ENCODE measurements at regions not wholly inside any gene's neighbourhood (a gene's known extent, or its start where the extent isn't known, plus 50 kb on each side); places are given as distances from the start of the nearest gene placed in this dataset.

GRCh38 chr1:147095691-147096090, 76.6 kb downstream of the PRKAB2 start:
- no peaks in the 10 kb centered on the region for H4K20me1 ChIP-seq (ENCODE audit: low read length)
- H3K79me2 ChIP-seq (ENCODE audit: low read length) = no peaks in the 10 kb centered on the region
- no peaks in the 10 kb centered on the region for H3K36me3 ChIP-seq (ENCODE audit: low read depth, low read length)
- H3K27ac ChIP-seq (ENCODE audit: low read length) = no peak overlapping the region
- ATAC-seq = no peak
- no peaks in the 10 kb centered on the region for H3K9me3 ChIP-seq (ENCODE audit: low read length)
- intact Hi-C loops (cut with micrococcal nuclease) = no loop called here
- no peak overlapping the region for H2AFZ ChIP-seq (ENCODE audit: low read length)
- no peak overlapping the region for H3K4me2 ChIP-seq (ENCODE audit: low read length)
- POLR2A ChIA-PET (ENCODE audit: unreplicated experiment) = no interaction called here
- no peak overlapping the region for H3K4me3 ChIP-seq (ENCODE audit: low read length)
- H3F3A ChIP-seq (ENCODE audit: low read length, unreplicated experiment) = no peaks in the 10 kb centered on the region
- CTCF ChIA-PET = no interaction called here
- BruUV-seq (replicated peaks) = no TSS peak
- DNase-seq = no peak
- no peaks in the 10 kb centered on the region for H3K27me3 ChIP-seq (ENCODE audit: low read length)
- H3K9me2 ChIP-seq (replicated peaks; ENCODE audit: low read length) = no peaks in the 10 kb centered on the region
- H3K9ac ChIP-seq (ENCODE audit: low read length) = no peak overlapping the region
- peaks cover 21% of the 10 kb centered on the region for H3K4me1 ChIP-seq (ENCODE audit: insufficient read depth, low read length)
- TF ChIP-seq EZH2 (IDR thresholded peaks at IDR 0.05; ENCODE audit: low read length, unreplicated experiment) = no peak
- no peak for TF ChIP-seq CTCF (conservative IDR thresholded peaks at IDR 0.05; ENCODE audit: low read depth, low read length)

GRCh38 chr1:147091801-147092200, 80.5 kb downstream of the PRKAB2 start:
- no peaks in the 10 kb centered on the region for H3F3A ChIP-seq (ENCODE audit: low read length, unreplicated experiment)
- no peaks in the 10 kb centered on the region for H4K20me1 ChIP-seq (ENCODE audit: low read length)
- H3K79me2 ChIP-seq (ENCODE audit: low read length) = no peaks in the 10 kb centered on the region
- no peaks in the 10 kb centered on the region for H3K27me3 ChIP-seq (ENCODE audit: low read length)
- DNase-seq (peak; percentile 80), ATAC-seq (peak; percentile 61; the same call in 1 of the 2 replicates)
- H3K4me2 ChIP-seq (ENCODE audit: low read length) = no peak overlapping the region
- ChIA-PET POLR2A (ENCODE audit: unreplicated experiment) (interaction anchor here (0.6 kb wide), 1 partner anchor 66 kb away, joined by 6 read pairs; no protein-coding TSS in a partner anchor), CTCF (no interaction called here)
- H3K9me3 ChIP-seq (ENCODE audit: low read length) = no peaks in the 10 kb centered on the region; the same call in 1 of the 2 replicates
- no peak overlapping the region for H2AFZ ChIP-seq (ENCODE audit: low read length)
- TF ChIP-seq CTCF (conservative IDR thresholded peaks at IDR 0.05; ENCODE audit: low read depth, low read length) (no peak), EZH2phosphoT487 (IDR thresholded peaks at IDR 0.05; ENCODE audit: borderline replicate concordance, low read length) (no peak), EZH2 (IDR thresholded peaks at IDR 0.05; ENCODE audit: low read length, unreplicated experiment) (no peak)
- H3K9me2 ChIP-seq (replicated peaks; ENCODE audit: low read length) = no peaks in the 10 kb centered on the region
- BruUV-seq (replicated peaks) = no TSS peak
- no peak overlapping the region for H3K4me3 ChIP-seq (ENCODE audit: low read length)
- H3K9ac ChIP-seq (ENCODE audit: low read length) = no peak overlapping the region
- H3K27ac ChIP-seq (ENCODE audit: low read length) = no peak overlapping the region
- intact Hi-C loops (cut with micrococcal nuclease) = no loop called here
- peaks cover 13% of the 10 kb centered on the region for H3K4me1 ChIP-seq (ENCODE audit: insufficient read depth, low read length)
- no peaks in the 10 kb centered on the region for H3K36me3 ChIP-seq (ENCODE audit: low read depth, low read length)

GRCh38 chr1:147089457-147089856, 82.8 kb downstream of the PRKAB2 start:
- Histone ChIP-seq H3K9me3 (ENCODE audit: low read length) (no peaks in the 10 kb centered on the region; the same call in 1 of the 2 replicates), H3F3A (ENCODE audit: low read length, unreplicated experiment) (no peaks in the 10 kb centered on the region), H3K4me3 (ENCODE audit: low read length) (no peak overlapping the region), H3K36me3 (ENCODE audit: low read depth, low read length) (no peaks in the 10 kb centered on the region), H2AFZ (ENCODE audit: low read length) (no peak overlapping the region), H3K9ac (ENCODE audit: low read length) (no peak overlapping the region), H4K20me1 (ENCODE audit: low read length) (no peaks in the 10 kb centered on the region), H3K27ac (ENCODE audit: low read length) (no peak overlapping the region), H3K9me2 (replicated peaks; ENCODE audit: low read length) (no peaks in the 10 kb centered on the region), H3K4me1 (ENCODE audit: insufficient read depth, low read length) (peaks cover 13% of the 10 kb centered on the region), H3K27me3 (ENCODE audit: low read length) (no peaks in the 10 kb centered on the region), H3K79me2 (ENCODE audit: low read length) (no peaks in the 10 kb centered on the region), H3K4me2 (ENCODE audit: low read length) (no peak overlapping the region)
- no TSS peak for BruUV-seq (replicated peaks)
- ChIA-PET POLR2A (ENCODE audit: unreplicated experiment) (no interaction called here), CTCF (no interaction called here)
- no peak for ATAC-seq
- intact Hi-C loops (cut with micrococcal nuclease) = no loop called here
- no peak for DNase-seq
- TF ChIP-seq CTCF (conservative IDR thresholded peaks at IDR 0.05; ENCODE audit: low read depth, low read length) (no peak), EZH2phosphoT487 (IDR thresholded peaks at IDR 0.05; ENCODE audit: borderline replicate concordance, low read length) (no peak), EZH2 (IDR thresholded peaks at IDR 0.05; ENCODE audit: low read length, unreplicated experiment) (no peak)
